ENCODE measurements at regions not wholly inside any gene's neighbourhood (a gene's known extent, or its start where the extent isn't known, plus 50 kb on each side); places are given as distances from the start of the nearest gene placed in this dataset.

DNA sequence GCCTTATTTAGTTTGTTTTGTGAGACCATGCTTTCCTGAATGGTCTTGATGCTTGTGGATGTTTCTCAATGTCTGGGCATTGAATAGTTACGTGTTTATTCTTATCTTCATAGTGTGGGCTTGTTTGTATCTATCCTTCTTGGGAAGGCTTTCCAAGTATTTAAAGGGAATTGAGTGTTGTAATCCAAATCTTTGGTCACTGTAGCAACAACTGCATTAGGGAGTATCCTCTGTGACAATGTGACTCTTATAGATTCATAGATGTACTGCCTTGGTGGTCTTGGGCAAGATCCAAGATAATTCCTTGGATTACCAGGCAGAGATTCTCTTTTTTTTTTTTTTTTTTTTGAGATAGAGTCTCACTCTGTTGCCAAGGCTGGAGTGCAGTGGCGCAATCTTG is 598.4 kb downstream of the CBLN4 start:
- H3K27ac ChIP-seq = no peak overlapping the region
- no peaks in the 10 kb centered on the region for H3K27me3 ChIP-seq (replicated peaks; ENCODE audit: insufficient read depth)
- ATAC-seq (ENCODE audit: insufficient number of reproducible peaks, low FRiP score, low read depth) (no peak), DNase-seq (ENCODE audit: low spot score) (no peak)
- TF ChIP-seq, protein P1, sequence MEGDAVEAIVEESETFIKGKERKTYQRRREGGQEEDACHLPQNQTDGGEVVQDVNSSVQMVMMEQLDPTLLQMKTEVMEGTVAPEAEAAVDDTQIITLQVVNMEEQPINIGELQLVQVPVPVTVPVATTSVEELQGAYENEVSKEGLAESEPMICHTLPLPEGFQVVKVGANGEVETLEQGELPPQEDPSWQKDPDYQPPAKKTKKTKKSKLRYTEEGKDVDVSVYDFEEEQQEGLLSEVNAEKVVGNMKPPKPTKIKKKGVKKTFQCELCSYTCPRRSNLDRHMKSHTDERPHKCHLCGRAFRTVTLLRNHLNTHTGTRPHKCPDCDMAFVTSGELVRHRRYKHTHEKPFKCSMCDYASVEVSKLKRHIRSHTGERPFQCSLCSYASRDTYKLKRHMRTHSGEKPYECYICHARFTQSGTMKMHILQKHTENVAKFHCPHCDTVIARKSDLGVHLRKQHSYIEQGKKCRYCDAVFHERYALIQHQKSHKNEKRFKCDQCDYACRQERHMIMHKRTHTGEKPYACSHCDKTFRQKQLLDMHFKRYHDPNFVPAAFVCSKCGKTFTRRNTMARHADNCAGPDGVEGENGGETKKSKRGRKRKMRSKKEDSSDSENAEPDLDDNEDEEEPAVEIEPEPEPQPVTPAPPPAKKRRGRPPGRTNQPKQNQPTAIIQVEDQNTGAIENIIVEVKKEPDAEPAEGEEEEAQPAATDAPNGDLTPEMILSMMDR (IDR thresholded peaks at IDR 0.05) = no peak
- H3K9me3 ChIP-seq = peaks cover 3% of the 10 kb centered on the region
- H3K4me1 ChIP-seq (ENCODE audit: control insufficient read depth in 1 of 2, low read depth in 2 of 2) = no peaks in the 10 kb centered on the region
- no peak overlapping the region for H3K4me3 ChIP-seq
- H3K36me3 ChIP-seq = no peaks in the 10 kb centered on the region

DNA sequence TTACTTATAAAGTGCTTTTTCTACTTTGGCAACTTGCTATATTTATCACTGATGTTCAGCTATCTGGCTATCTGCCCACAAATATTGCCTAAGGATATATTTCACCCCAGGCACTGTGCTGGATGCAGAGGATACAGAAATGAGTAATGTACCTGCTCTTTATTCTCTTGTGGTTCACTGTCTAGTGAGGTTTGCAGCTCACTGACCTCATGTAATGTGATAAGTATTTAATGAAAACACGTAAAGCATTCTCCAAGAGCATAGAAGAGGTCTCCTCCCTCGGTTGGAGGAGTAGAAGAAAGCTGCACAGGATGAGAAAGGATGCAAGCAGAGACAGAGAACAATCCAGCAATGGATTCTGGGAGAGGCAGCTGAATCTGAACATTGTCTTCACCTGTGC is 610.7 kb downstream of the CBLN4 start:
- H3K4me3 ChIP-seq = no peak overlapping the region
- no peaks in the 10 kb centered on the region for H3K36me3 ChIP-seq
- DNase-seq (ENCODE audit: low spot score) (no peak), ATAC-seq (ENCODE audit: insufficient number of reproducible peaks, low FRiP score, low read depth) (no peak)
- H3K27me3 ChIP-seq (replicated peaks; ENCODE audit: insufficient read depth) = no peaks in the 10 kb centered on the region
- TF ChIP-seq, protein P1 (IDR thresholded peaks at IDR 0.05) = no peak
- no peak overlapping the region for H3K27ac ChIP-seq
- H3K4me1 ChIP-seq (ENCODE audit: control insufficient read depth in 1 of 2, low read depth in 2 of 2) = no peaks in the 10 kb centered on the region
- no peaks in the 10 kb centered on the region for H3K9me3 ChIP-seq

DNA sequence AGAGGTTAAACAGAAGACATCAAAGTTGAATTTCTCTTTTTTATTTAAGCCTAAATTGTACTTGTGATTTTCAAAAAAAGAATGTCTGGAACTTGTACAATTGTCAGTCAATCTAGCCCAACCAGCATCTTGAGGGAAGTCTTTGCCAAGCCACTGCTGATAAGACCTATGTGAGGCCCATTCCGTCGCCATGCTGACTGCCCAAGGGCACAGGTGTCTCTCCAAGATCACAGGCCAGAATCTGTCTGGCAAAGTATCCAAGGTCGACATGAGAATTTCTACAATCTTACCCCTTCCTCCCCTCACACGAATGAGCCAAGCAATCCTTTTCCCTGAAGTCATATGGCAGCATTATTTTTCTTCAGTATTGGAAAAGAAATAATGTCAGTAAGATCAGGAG is 614.5 kb downstream of the CBLN4 start:
- H3K4me1 ChIP-seq (ENCODE audit: control insufficient read depth in 1 of 2, low read depth in 2 of 2) = no peaks in the 10 kb centered on the region
- H3K36me3 ChIP-seq = no peaks in the 10 kb centered on the region
- no peaks in the 10 kb centered on the region for H3K9me3 ChIP-seq
- H3K27me3 ChIP-seq (replicated peaks; ENCODE audit: insufficient read depth) = no peaks in the 10 kb centered on the region
- DNase-seq (ENCODE audit: low spot score) (no peak), ATAC-seq (ENCODE audit: insufficient number of reproducible peaks, low FRiP score, low read depth) (no peak)
- no peak overlapping the region for H3K4me3 ChIP-seq
- TF ChIP-seq, protein P1 (IDR thresholded peaks at IDR 0.05) = no peak
- no peak overlapping the region for H3K27ac ChIP-seq

DNA sequence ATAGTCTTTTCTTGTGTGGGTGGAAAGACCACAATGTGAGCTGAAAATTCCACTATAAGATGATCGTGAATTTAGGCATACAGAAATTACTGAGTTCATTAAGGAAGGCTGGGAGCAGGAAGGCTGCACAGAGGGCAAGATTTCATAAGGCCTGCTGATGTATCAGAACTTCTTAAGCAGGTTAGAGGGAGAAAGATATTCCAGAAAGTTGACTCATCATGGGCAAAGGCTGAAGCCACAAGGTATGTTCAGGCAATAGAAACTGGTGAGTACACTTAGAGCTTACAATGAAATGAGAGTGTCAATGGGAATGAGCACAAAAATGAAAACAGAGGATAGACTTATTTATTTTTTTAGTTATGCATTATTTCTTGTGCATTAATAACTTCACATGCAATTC is 618.6 kb downstream of the CBLN4 start:
- Histone ChIP-seq H3K36me3 (no peaks in the 10 kb centered on the region), H3K9me3 (no peaks in the 10 kb centered on the region), H3K4me3 (no peak overlapping the region), H3K27ac (no peak overlapping the region), H3K27me3 (replicated peaks; ENCODE audit: insufficient read depth) (no peaks in the 10 kb centered on the region), H3K4me1 (ENCODE audit: control insufficient read depth in 1 of 2, low read depth in 2 of 2) (no peaks in the 10 kb centered on the region)
- DNase-seq (ENCODE audit: low spot score) = no peak
- no peak for ATAC-seq (ENCODE audit: insufficient number of reproducible peaks, low FRiP score, low read depth)
- TF ChIP-seq, protein P1 (IDR thresholded peaks at IDR 0.05) = no peak

DNA sequence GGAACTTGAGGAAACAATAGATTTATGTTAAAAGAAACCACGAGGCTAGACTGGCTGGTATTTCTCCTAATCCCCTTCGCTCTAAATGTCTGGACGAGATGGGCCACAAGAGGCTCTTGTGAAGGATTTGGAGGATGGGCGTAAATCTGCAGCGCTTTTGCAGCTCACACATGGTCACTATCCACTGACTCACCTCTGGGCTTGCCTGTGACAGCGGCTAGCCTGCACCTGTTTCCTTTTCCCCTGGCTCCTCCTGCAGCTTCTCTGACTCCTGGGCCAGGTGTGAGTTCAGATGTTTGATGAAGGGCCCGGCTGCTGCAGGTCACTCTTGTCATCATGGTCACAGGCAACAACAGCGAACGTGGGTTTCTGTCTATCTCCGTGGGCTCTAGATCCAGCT is 629.4 kb downstream of the CBLN4 start:
- TF ChIP-seq, protein P1 (IDR thresholded peaks at IDR 0.05) = no peak
- Histone ChIP-seq H3K27me3 (replicated peaks; ENCODE audit: insufficient read depth) (no peaks in the 10 kb centered on the region), H3K36me3 (no peaks in the 10 kb centered on the region), H3K4me1 (ENCODE audit: control insufficient read depth in 1 of 2, low read depth in 2 of 2) (no peaks in the 10 kb centered on the region), H3K4me3 (no peak overlapping the region), H3K9me3 (no peaks in the 10 kb centered on the region), H3K27ac (no peak overlapping the region)
- no peak for ATAC-seq (ENCODE audit: insufficient number of reproducible peaks, low FRiP score, low read depth)
- no peak for DNase-seq (ENCODE audit: low spot score)
